GM18858 (cell line): ENCODE measurements at regions not wholly inside any gene's neighbourhood (a gene's known extent, or its start where the extent isn't known, plus 50 kb on each side); places are given as distances from the start of the nearest gene placed in this dataset.
A peak's percentile ranks its signal among the peaks of the same experiment; 100 is the strongest.
"Not testable (repeated sequence)": the region's sequence is repeated elsewhere in the genome, so short reads cannot be mapped to it uniquely, and the experiment has no call there.

Source experiments
- ATAC-seq: cut with Tn5 transposase; IDR thresholded peaks from one replicate; pipeline ENCODE4 v1.9.1; 2021; ENCODE audit not compliant: unreplicated experiment

DNA sequence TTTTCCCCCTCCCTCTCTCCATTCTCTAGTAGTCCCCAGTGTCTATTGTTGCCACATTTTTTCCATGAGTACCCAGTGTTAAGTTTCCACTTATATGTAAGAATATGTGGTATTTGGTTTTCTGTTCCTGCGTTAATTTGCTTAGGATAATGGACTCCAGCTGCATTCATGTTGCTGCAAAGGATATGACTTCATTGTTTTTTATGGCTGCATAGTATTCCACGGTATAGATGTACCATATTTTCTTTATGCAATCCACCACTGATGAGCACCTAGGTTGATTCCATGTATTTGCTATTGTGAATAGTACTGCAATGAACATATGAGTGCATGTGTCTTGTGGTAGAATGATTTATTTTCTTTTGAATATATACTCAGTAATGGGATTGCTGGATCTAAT lies 77.4 kb upstream of the MEGF10 start:
- ATAC-seq, result no peak

DNA sequence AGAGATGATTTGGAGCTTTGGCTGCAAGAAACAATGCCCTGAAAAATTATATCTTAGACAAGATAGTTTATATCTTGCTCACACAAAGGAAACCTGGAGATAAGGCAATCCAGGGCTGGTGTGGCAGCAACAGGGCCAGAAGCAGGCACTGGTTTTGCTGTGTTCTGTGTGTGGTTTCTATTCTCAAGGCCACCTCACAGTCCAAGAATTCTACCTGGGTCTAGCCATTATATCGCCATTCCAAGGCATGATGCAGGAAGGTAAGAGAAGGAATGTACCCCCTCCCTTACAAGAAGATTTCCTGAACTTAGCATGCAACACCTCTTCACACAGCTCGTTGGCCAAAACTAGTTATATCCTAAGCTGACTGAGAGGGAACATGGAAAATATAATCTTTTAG lies 74.5 kb upstream of the MEGF10 start:
- ATAC-seq, result no peak

DNA sequence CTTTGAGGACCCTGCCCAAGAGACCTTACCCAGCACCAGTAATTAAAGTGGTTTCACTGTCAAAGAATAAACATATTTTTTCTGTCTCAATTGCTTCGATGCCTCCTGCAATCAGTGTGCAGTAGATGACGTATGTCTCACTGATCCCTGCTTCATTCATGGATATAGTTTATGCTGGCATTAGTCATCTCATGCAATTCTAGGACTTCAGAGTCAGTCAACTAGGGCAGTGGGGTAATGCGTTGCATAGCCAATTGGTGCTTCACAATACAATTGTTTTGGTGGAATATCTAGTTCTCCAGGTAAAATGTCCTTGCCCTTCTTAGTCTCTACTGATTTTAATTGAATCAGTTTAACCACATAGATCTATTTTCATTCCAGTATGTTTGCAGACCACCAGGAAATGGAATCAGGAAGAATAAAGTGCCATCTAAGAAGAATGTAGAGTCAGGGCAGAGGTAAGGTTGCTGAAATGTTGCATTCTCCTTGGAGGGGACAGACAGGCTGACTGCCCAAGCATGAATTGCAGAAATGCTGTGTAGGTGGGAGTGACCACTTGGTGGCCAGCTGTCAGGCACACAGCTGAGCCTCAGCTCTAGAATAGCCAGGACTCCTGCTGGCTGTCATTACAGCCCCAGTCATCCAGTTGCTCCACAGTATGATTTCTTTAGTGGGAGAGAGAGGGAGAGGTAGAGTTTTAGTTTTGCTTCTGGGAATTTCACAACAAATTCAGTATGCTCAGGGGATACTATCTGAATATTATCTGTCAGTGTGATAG lies 73.5 kb upstream of the MEGF10 start:
- ATAC-seq, result no peak

DNA sequence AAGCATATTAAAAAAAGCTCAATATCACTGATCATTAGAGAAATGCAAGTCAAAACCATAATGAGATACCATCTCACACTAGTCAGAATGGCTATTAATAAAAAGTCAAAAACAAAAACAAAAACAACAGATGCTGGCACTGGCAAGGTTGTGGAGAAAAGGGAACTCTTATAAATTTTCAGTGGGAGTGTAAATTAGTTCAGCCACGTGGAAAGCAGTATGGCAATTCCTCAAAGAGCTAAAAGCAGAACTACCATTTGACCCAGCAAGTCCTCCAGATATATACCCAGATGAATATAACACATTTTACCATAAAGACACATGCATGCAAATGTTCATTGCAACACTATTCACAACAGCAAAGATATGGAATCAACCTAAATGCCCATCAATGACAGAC lies 68.7 kb upstream of the MEGF10 start:
- ATAC-seq, result not testable (repeated sequence)

DNA sequence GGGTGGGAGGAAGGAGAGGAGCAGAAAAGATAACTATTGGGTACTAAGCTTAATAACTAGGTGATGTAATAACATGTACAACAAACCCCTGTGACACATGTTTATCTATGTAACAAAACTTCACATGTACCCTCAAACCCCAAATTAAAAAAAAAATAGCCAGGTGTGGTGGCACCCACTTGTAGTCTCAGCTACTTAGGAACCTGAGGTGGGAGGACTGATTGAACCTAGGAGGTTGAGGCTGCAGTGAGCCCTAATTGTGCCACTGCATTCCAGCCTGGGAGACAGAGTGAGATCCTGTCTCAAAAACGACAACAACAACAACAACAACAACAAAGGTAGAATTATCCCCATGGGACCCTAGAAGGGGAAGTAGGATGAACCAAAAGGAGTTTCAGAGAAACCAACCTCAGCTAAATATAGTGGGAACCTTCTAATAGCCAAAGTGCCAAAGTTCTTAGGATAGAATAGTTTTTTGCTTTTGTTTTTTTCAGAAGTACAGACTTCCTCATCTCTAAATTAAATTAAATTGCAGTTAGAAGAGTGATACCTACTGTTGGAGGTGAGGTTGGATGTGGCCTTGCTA lies 67.9 kb upstream of the MEGF10 start:
- peak; percentile 79 for ATAC-seq

DNA sequence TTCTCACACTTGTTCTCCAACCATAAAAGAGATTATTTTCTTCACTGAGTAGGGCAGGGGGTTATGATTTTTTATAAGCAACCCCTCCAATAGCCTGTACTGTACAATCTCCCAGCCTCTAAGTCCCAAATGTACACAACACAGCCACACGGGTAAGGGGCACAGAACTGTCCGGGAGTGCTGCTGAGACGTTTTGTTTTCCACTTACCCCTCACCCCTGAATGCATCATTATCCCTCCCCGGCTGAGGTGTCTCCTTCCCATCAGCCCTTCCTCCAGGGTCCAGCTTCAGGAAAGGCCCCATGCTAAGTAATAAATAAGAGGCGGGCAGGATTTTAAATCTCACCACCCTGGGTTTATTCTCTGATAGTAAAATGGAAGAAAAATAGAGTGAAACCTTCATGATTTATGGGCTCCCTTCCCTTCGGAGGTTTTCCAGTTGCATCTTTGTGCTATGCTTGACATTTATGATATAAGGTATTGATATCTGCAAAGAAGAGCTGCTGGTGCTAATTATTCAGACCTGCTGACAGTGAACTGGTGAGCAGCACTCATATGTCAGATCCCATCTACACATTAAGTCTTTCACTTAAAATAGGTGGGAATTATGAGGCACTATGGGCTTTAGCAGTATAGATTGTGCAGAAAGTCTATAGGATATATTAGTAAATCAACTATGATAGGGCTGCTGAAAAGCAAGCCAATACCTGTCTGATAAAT lies 67.2 kb upstream of the MEGF10 start:
- ATAC-seq, result no peak

DNA sequence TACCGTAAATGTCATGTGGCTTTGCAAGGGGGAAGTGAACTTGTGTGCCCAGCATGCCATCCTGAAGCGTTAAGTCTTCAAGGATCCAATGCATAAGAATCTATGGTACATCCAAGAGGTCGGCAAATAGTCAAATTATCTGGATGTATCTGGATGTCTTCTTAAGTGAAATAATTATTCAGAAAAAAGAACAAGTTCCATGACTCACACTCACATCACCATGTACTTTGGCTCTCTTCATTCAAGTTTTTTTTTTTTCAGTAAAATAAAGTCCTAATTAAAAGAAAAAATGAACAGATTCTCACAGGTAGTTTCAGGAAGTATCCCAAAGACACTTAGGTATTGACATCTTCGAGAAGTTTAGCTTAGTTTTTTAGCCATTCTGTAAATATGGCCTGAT lies 62.7 kb upstream of the MEGF10 start:
- ATAC-seq, result no peak

DNA sequence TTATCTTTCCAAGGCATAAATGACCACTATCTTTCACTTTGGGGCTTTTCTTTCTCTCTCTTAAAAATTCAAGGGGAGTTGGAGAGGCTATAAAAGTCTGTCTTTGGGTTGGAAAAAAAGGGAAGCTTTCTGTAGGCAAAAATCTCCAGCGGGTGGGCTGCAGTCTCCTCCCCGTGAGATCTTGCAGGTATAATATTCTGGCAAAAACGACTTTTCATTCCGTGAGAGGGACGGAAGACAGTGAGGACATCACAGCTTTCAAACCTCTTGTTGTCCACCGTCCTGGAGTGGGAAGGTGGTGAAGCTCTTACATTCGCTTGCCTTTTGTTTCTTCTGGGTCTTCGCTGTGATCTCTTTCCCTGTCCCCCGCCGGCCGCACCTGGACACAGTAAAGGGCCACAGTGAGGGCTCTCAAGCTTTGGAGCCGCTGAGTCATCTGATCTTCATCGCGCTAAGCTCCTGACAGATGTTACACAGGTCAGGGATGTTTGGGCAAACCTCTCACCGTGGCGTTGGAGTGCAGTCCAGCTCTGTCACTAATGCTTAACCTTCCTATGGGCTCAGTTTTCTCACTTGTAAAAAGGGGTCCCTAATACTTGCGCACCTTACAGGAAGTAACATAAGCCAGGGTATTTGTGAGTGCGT lies 61.9 kb upstream of the MEGF10 start:
- no peak for ATAC-seq

DNA sequence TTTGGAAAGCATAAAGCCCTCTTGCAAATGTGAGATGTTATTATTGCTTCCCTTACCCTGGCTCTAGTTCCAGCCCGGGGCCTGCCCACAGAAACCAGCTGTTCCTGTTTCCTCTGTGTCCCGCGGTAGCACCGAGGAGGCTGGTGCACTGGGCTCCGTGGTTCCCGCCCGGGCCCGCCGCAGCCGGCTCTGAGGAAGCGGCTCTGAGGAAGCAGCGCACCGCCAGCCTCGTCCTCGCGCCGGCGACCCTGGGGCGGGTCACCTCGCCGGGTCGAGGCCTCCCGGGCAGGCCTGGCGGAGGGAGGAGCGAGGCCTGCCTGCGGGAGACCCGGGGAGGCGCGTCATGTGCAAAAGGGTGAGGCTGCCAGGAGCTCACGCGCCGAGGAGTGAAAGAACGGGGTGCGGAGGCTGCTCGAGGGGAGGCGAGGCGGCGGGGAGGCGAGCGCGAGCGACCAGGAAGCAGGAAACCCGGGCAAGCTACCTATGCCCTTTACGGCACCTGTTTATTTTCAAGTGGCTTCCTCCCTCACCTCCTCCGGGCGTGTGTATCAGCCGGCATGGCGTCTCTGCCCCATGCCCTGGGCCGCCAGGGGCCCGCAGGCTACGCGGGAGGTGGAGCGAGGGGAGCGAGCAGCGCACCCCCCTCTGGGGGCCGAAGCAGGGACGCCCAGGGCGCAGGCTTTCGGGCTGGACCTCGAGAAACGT lies 61.3 kb upstream of the MEGF10 start:
- ATAC-seq, result peak; percentile 64

DNA sequence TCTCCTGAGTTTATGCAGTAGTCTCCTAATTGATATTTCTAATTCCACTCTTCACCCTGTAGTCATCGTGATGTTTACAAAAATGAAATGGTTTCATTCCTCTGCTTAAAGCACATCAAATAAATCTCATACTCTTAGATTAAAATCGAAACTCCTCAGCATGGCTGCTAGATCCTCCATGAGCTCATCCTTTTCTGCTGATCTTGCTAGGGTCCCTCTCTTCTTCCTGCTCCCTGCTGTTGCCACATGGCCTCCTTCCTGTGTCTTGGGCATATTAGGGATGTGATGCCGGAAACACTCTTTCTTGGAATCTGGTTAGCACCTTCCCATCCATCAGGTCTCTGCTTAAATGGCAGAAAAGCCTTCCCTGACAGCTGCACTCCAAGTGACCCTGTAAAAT lies 59.5 kb upstream of the MEGF10 start:
- no peak for ATAC-seq

DNA sequence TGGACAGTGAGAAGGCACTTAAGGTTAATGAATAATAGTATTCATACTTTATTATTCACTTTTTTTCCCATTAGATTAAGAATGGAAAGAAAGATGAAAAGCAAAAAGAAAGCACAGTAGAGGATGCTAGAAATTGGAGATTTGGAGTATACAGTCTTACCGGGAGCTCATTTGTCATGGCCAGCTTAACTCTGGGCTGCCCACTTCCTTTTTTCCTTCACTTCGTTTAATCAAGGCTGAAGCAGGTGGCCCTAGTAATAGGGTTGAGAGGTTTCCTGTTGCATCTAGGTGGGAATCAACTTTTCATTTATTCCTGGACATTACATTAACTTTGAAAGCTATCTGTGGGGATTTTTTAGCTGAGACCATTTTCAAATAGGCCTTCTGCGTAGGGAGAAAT lies 57.0 kb upstream of the MEGF10 start:
- no peak for ATAC-seq

DNA sequence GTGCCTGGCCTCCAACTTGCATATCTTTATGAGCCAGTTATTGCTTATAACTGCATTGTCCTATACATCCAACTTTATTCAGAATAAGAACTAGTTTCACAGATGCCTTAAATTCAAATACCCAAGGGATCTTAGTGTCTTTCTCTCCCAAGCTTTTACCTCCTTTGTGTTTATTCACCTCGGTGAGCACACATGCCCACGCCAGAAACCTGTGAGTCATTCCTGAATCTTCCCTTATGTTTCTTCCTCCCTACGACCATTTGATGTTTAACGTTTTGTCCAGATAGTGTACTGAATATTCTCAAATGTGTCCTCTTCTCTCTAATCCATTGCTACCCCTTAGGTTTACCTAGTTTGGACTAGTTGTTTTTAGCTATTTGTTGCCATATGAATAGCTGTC lies 55.5 kb upstream of the MEGF10 start:
- no peak for ATAC-seq

DNA sequence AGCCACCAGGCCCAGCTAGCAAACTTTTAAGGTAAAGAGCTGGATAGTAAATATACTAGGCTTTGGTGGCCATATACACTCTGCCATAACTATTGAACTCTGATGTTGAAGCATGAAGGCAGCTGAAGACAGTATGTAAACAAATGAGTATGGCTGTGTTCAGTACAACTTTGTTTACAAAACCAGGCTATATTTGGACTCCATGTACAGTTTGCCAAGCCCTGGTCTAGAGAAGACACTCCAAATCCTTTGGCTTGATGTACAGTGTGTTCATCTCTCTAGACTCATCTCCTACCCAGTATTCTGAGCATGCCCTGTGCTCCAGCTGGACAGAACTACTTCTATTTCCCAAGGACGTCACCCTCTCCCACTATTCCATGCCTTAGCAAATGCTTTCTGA lies 54.3 kb upstream of the MEGF10 start:
- ATAC-seq, result no peak
